Renal cortex interstitium (tissue), 11 donors: ENCODE measurements at regions not wholly inside any gene's neighbourhood (a gene's known extent, or its start where the extent isn't known, plus 50 kb on each side); places are given as distances from the start of the nearest gene placed in this dataset.
A peak's percentile ranks its signal among the peaks of the same experiment; 100 is the strongest.

Source experiments
- DNase-seq, 11 donors: peaks; one replicate each; pipeline ENCODE4 v3.0.0-alpha.2; 2013; ENCODE audit warnings: low read depth in 9 of 11, low spot score in 4 of 11; ENCODE audit errors: extremely low read depth in 1 of 11

DNA sequence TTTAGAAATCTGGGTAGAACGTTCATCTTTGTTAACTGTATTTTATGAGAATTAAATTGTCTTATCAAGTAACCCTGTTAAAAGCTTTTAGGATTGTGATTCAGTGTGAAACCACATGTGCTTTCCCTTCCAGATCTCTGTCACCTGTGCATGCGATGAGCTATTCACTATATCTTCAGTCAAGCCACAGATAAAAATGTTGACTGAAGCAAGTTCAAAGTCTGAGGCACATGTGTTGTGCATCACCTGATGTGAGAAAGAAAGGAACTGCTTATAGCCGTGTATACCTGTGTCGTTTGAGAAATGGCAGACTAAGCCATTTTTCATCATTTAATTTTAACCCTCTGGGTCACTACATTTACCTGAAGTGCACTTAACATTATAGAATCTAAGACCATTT is 1088.9 kb upstream of the TENM4 start:
- no peak for DNase-seq

DNA sequence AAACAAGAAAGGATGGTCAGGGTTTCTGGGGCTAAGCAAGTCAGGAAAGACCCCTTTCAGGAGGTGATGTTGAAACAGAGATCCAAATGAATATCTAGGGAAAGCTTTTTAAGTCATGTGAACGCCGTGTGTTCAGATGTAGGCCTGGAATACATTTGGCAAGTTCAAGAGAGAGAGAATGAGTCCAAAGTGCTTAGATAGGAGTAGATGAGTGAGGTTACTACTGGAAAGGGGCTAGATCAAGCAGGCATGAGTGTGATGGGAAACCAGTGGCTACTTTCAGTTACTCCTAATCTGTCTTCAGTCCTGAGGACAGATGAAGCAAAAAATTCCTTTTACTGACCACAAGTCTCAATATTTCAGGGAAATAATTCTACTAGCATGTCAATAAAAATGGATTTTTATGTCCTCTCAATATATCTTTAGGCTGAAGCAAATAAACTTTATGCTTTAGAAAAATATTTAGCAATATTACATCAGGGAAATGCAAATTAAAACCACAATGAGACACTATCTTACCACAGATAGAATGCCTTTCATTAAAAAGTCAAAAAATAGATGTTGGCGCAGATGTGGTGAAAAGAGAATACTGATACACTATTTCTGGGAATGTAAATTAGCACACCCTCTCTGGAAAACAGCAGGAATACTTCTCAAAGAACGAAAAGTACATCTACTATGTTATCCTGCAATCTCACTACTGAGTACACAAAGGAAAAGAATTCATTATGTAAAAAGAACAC is 1085.0 kb upstream of the TENM4 start:
- DNase-seq = no peak

DNA sequence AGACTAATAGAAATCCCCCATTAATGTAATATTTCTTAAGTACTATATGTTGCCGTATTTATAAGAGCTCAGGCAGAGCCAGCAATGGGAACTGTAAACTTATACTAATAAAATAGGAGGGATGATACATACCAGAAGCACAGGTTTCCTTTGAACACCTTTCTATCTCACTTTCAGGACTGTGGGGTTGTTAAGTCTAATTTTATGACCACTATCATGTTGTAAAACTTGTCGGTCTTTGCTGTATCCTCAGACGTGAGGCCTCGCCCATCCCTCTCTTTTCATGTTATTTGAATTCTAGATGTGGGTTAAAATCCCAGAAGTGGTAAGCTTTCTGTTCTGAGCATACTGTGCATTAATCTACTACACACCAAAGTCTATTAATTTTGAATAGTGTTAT is 1083.5 kb upstream of the TENM4 start:
- DNase-seq = no peak

DNA sequence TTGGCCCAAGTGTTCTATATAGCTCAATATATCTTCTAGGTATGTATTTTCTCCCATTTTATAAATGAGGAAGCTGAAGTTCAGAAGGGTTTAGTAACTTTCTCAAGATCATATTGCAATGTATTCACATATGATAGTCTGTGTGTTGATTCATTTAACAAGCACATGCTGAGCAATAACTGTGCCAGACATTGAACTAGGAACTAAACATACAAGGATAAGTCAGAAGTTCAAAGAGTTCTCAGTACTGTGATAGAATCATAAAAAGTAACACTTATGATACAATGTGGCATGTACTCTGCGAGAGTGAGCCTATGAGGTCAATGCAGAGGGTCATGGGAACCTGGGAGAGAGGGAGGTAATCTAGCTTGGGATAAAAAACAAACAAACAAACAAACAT is 1082.2 kb upstream of the TENM4 start:
- DNase-seq = no peak

DNA sequence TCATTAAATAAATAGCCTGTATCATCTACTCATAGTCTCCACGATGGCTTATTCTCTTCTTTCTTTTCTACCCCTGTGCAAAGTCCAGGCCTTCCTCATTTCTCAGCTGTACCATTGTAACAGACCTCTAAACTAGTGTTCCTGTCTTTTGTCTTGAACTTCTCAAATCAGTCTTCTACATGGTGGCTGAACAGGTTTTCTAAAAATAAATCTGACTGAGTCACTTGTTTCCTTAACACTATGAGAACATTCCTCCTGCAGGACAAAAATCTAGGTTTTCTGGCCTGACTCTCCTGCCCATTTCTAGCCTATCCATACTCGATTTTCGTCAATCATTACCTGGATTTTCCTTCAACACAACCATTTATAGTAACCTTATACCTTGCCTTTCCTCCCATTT is 1080.8 kb upstream of the TENM4 start:
- no peak for DNase-seq

DNA sequence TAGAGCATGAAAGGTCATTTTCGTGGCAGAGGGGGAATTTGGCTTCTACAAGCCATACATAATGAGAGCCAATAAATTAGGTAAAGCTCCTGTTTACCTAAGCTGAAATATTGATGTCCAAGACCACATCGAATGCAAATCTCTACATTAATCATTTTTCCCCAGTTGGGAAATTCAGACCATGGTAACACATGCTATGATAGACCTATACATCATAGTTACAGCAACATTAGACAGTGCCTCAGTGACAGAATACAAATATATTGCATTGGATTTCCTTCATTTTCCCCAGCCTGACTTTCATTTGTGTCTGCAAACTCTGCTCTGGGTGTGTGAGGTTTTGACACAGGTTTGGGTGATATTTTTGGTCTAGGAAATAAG is 1079.7 kb upstream of the TENM4 start:
- DNase-seq = peak in 5 of 11 donors; percentile 9 to 31 (median 14)

DNA sequence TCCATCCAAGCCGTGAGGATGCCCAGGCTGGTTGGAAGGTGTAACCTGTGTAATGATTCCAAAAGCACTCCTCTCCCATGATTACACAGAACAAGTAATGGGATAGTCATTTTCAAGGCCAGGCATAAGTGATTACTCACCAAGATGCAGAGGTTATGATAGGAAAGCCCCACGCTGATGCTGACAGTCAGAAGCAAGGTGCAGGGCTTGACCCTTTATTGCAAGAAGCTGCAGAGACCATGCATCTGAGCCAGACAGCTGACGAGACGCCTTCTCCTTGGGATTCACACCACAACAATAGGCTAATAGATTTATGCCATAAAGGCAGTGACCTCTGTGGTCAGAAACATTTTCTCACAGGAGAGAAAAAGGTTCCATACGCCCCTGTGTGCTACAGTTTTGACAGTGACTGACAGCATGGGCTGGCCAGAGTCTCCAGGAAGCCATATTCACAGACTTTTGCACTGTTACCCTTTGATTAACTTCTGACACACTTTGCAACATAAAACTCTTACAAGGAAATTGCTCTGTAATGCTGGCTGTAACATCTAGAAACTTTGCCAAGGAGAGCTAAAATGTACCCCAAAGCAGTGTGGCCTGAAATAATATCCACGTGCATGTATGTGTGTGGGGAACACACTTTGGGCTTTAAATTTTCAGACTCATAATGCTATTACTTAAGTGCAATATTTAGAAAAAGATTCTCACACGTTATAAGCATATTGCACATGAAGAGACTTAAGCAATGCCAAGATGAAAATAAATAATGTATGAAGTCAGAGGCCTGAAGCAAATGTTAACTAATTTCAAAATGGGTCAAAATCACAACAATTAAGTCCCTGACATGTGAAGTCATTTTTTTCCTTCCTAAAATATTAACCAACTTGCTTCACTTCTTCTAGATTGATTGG is 1079.0 kb upstream of the TENM4 start:
- DNase-seq = peak in 7 of 11 donors; percentile 9 to 29 (median 17)

DNA sequence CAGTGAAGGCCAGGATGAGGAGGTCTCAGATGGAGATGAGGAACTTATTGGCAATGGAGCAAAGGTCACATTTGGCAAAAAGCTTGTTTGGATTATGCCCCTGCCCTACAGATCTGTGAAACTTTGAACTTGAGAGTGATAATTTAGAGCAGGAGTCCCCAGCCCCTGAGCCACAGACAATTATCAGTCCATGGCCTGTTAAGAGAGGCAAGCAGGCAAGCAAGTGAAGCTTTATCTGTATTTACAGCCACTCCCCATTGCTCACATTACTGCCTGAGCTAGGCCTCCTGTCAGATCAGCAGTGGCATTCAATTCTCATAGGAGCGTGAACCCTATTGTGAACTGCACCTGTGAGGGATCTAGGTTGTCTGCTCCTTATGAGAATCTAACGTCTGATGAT is 1076.9 kb upstream of the TENM4 start:
- DNase-seq = no peak

DNA sequence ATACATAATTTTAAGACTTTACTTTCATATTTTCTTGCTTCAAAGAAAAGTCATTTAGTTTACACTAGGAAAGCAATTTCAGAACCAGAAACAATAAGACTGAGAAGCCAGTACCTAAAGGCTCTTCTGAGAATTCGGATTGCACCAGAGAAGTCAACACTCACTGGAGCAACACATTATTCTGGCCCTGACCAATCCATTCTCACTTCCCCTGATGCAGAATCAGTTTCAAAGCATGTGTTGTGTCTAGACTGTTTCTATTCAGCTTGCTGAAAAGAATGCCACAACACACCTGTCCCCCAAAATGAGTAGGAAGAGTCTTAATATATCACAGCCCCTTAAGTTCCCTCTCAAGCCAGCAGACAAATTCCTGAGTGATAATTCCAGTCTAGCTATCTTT is 1074.3 kb upstream of the TENM4 start:
- DNase-seq = no peak

DNA sequence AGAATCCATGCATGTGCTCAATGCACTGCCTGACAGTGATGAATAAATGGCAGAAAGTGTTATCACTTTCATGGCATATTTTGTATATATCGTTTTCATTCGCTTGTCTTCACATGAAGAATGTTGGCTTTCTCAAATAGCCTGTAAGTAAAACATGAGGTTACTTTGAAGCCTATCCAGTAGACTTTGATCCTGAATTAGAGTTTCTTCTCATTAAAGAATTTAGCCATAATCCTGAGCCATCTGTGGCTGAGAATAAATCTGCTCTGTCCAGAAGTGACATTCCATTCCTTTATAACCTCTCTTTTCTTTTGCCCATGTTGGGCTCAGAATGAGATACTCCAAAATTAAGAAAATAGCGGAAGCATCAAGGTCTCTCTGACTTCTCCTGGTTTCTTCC is 1071.7 kb upstream of the TENM4 start:
- no peak for DNase-seq

DNA sequence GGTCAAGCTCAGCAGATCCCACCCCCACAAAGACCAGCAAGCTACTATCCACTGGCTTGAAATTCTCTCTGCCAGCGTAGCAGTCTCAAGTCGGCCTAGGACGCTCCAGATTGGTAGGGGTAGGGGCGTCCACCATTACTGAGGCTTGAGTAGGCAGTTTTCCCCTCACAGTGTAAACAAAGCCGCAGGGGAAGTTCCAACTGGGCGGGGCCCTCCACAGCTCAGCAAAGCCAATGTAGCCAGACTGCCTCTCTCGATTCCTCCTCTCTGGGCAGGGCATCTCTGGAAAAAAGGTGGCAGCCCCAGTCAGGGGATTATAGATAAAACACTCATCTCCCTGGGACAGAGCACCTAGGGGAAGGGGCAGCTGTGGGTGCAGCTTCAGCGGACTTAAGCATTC is 1064.9 kb upstream of the TENM4 start:
- no peak for DNase-seq

DNA sequence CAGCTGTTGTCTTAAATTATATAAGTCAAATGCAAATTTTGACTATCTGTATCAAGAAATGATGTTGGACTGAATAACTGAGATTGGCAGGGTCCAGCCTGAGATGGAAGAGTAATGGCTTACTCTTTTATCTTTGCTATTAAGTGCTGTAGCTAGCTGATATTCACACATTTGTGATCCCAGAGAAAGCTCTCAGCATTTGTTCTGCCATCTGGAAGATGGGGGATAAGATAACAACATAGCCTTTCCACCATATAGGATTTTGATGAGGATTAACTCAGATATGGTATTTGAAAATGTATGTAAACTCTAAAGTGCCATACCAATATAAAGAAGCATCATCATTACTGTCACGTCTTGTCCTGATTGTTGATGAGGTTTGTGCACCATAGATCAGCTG is 1063.2 kb upstream of the TENM4 start:
- no peak for DNase-seq

DNA sequence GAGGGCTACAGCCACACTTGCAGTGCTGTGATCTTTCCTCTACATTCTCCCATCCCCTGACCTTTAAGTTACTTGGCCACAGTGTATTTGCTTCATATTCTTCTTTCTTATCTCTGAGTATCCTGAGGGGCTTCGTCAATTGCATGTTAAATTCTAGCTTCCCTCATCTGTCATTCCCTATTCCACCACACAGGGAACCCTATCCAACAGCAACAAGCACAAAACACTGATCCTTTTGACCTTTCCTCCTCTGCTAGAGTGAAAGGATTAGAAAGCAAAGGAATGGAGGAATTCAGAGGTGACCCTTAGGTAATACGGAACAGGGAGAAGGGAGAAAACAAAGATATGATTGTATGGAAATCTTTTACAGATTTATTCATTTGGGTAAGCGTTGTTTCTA is 1061.7 kb upstream of the TENM4 start:
- DNase-seq = no peak

DNA sequence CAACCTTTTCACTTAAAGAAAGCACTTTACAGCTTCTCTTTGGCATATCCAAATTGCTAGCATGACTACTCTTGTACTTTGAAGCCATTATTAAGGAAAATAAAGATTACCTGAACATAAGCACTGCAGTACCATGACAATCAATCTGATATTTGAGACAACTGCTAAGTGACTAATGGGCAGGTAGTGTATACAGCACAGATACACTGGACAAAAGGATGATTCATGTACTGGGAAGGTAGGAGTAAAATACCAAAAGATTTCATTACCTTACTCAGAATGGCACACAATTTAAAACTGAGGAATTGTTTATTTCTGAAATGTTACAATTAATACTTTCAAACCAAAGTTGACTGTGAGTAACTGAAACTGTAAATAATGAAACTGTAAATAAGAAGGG is 1054.3 kb upstream of the TENM4 start:
- no peak for DNase-seq

DNA sequence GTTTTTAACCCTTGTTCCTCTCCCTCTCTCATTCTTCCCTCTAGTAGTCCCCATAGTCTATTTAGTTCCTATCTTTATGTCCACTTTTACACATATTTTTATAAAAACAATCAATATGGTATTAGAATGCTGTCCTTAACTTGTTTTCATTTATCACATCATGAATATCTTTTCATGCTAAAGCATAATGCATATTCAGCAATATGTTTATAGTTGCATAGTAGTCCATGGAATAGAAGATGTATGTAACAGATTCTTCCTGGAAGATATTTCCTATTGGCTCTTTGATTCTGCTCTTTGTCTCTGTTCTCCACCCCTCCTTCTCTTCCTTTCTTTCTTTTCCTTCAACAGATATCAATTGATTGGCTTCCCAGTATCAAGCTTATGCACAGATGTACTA is 1047.1 kb upstream of the TENM4 start:
- no peak for DNase-seq

DNA sequence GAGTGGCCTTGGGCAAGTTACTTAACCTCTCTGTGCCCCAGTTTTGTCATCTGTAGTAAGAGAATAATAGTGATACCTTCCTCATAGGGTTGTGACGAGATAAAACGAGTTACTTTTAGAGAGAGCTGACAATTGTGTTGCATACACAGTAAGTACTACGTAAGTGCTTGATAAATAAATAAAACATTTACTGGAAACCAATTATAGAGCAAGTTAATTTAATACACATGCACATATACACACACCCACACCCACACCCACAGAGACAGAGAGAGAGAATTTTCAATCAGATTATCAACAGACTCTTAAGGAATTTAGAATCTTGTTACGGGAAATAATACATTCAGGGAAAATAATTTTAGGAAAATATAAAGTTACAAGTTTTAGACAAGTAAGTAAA is 1045.8 kb upstream of the TENM4 start:
- DNase-seq = no peak

DNA sequence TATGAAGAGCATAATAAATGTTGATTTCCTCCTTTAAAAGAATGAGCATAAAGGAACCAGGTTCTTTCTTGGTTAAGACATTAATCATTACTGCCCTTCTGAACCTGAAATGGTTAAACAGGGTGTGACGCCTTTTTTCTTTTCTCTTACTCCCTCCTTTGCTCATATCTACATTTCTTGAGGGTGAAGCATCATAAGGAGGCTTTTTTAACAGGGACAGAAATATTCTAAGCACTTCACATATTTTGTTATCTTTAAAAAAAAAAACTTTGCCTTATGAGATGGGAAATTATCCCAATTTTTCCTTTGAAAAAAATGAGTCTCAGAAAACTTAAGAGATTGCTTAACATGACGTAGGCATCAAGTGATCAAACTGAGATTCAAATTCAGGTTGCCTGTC is 1036.3 kb upstream of the TENM4 start:
- no peak for DNase-seq

DNA sequence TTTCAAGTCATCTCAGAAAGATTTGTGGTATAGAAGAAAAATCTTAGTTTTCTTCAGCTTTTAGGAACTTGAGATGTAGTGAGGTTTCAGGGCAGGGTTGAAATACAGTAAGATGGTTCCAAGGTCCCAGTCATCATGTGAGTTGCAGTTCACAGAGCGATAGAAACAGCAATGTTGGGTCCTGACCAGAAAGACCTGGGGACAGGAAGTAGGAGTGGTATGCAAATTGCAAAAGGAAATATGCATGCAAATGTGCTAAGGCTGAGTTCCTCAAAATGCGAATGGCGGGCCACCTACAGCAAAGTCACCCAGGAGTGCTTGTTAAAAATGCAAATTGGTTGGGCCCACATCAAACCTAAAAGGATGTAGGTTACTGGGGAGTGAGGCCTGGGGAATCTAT is 1032.7 kb upstream of the TENM4 start:
- no peak for DNase-seq

DNA sequence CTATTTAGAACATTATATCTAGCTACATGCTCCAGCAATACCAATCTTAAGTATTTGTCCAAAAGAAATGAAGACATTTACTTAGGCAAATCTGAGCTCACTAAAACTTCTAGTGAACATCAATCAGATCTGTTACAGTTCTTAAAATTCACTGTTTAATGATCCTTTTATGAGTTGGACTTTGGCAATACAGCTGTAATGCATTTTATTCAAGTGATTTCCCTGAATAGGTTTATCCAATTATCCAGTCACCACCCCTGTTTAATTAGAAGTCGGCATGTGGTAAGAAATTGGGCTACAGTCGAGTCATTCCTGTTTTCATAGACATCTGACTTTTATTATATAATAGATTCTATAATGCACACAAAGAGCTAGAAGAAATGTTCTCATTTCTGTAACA is 1029.0 kb upstream of the TENM4 start:
- DNase-seq = no peak

DNA sequence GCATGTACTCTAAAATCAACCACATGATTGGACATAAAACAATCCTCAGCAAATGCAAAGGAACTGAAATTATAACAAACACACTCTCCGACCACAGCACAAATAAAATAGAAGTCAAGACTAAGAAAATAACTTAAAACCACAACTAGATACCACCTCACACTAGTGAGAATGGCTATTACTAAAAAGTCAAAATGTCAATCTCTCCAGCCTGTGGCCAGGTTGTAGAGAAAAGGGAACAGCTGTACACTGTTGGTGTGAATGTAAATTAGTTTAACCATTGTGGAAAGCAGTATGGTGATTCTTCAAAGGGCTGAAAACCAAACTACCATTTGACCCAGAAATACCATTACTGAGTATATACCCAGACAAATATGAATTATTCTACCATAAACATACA is 1025.7 kb upstream of the TENM4 start:
- DNase-seq = no peak

DNA sequence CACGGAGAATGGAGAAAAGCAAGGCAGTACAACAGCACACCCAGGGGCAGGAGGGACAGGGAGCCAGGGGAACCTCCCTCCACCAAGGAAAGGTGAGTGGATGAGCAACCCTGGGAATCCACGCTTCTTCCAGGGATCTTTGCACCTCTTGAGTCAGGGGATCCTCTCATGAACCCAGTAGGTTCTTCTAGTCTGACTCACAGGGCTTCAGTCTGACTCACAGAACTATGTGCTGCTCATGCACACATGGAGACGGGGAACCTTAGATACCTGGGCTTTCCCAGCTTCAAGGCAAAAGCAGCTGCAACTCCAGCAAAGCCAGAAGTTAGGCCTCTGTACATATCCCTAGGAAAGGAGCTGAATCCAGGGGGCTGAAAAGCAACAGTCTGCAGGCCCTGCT is 1021.4 kb upstream of the TENM4 start:
- DNase-seq = no peak
